ENCODE measurements at regions not wholly inside any gene's neighbourhood (a gene's known extent, or its start where the extent isn't known, plus 50 kb on each side); places are given as distances from the start of the nearest gene placed in this dataset.

- H2BK5ac ChIP-seq (ENCODE audit: insufficient read length, low read length), result no peak overlapping the region
- no peak overlapping the region for H2AFZ ChIP-seq (ENCODE audit: low read length)
- H2BK15ac ChIP-seq (ENCODE audit: low read depth, low read length), result no peak overlapping the region
- DNase-seq, result no peak
- WGBS (ENCODE audit: extremely low coverage, insufficient read length, low lambda C conversion rate), result no CpG with 5 or more reads among the region's 2 CpGs
- no peak overlapping the region for H4K5ac ChIP-seq (ENCODE audit: insufficient read length, low read depth, low read length)
- no peak overlapping the region for H3K27ac ChIP-seq (ENCODE audit: insufficient read length, low read depth, low read length)
- H3K4me1 Mint-ChIP-seq, result peaks cover 9 to 13% of the 10 kb centered on the region in 2 experiments
- no peak overlapping the region for H3K23ac ChIP-seq (ENCODE audit: insufficient read length, low read depth, low read length)
- peaks cover 7 to 11% (median 8%) of the 10 kb centered on the region in 3 experiments; a peak in 6 of 7 replicates for H3K36me3 Mint-ChIP-seq (ENCODE audit: insufficient read depth in 1 of 3, low read depth in 3 of 3)
- H3K4me3 Mint-ChIP-seq, result no peak overlapping the region
- H3K79me2 ChIP-seq (ENCODE audit: insufficient read depth, low read length), result no peaks in the 10 kb centered on the region
- no peaks in the 10 kb centered on the region for H4K20me1 ChIP-seq (ENCODE audit: control insufficient read depth, insufficient read depth, insufficient read length)
- H3K4me2 ChIP-seq (ENCODE audit: insufficient read depth, insufficient read length, low read length), result no peak overlapping the region
- no peaks in the 10 kb centered on the region for H3K27me3 ChIP-seq (ENCODE audit: insufficient read depth, low read length)
- no peaks in the 10 kb centered on the region for H3K4me1 ChIP-seq (ENCODE audit: insufficient read depth, low read length)
- no peak overlapping the region for H2BK120ac ChIP-seq (ENCODE audit: low read depth, low read length, poor library complexity, severe bottlenecking)
- H3K79me1 ChIP-seq (ENCODE audit: insufficient read depth, low read depth, low read length, poor library complexity, severe bottlenecking), result no peaks in the 10 kb centered on the region
- H3K27me3 Mint-ChIP-seq (ENCODE audit: low read depth), result no peaks in the 10 kb centered on the region
- no peak overlapping the region for H3T11ph ChIP-seq (ENCODE audit: low read length)
- H3K27ac Mint-ChIP-seq, result no peak overlapping the region
- H4K91ac ChIP-seq (ENCODE audit: insufficient read length, low read depth, low read length), result no peak overlapping the region
- TF ChIP-seq CTCF (conservative IDR thresholded peaks at IDR 0.05), result no peak
- no peak overlapping the region for H3K56ac ChIP-seq (ENCODE audit: insufficient read length, low read depth, low read length)
- no peak overlapping the region for H3K4ac ChIP-seq (ENCODE audit: low read depth, low read length)
- H3K9me3 Mint-ChIP-seq, result peaks cover 0 to 2% of the 10 kb centered on the region in 2 experiments; a peak in 1 of 5 replicates
- no peaks in the 10 kb centered on the region for H3K9me3 ChIP-seq (ENCODE audit: control insufficient read depth, low read depth, low read length)
- H2AK5ac ChIP-seq (ENCODE audit: insufficient read length, low read length), result no peak overlapping the region
- H3K14ac ChIP-seq (ENCODE audit: insufficient read depth, low read length), result no peak overlapping the region
- no peak overlapping the region for H3K9ac ChIP-seq (ENCODE audit: extremely low read depth, insufficient read length, low read length)
- H3K23me2 ChIP-seq (ENCODE audit: insufficient read length, low read depth, low read length, poor library complexity, severe bottlenecking), result no peaks in the 10 kb centered on the region
- no peak overlapping the region for H4K8ac ChIP-seq (replicated peaks; ENCODE audit: insufficient read length, low read depth, low read length)
- no peak overlapping the region for H2BK12ac ChIP-seq (ENCODE audit: insufficient read length, low read depth, low read length)
- H3K18ac ChIP-seq (ENCODE audit: insufficient read length, low read depth, low read length), result no peak overlapping the region
- H2BK20ac ChIP-seq (ENCODE audit: low read depth, low read length, poor library complexity, severe bottlenecking), result no peak overlapping the region
Observed at GRCh38 chr4:56282004-56282403, 105.3 kb downstream of the AASDH start.

Data from H9 (cell line).